HCT116 (cell line): ENCODE measurements at regions not wholly inside any gene's neighbourhood (a gene's known extent, or its start where the extent isn't known, plus 50 kb on each side); places are given as distances from the start of the nearest gene placed in this dataset.

ENCODE experiments used
- EZH2 ChIP-seq: fragments of 200-600 bp; sonication (generic); IDR thresholded peaks from 2 replicates; pipeline ENCODE4 v1.6.1; 2017; ENCODE audit warnings: antibody characterized with exemption, mixed run types
- POLR2AphosphoS5 ChIP-seq: IDR thresholded peaks from 2 replicates; pipeline ENCODE4 v1.6.1; 2011; ENCODE audit warnings: mild to moderate bottlenecking, low read depth, low read length, moderate library complexity
- TF ChIP-seq, protein P1 (sequence below): IDR thresholded peaks from 2 replicates; pipeline ENCODE4 v1.6.1; 2012
- TF ChIP-seq, protein P2 (sequence below), 3 experiments: fragments of 200-600 bp in 1 of 3; sonication (generic) in 1 of 3; IDR thresholded peaks in 2 of 3; conservative IDR thresholded peaks in 1 of 3; 2 replicates each; pipeline ENCODE4 v1.5.1; 2012 to 2017; ENCODE audit warnings: low read depth in 2 of 3, low read length in 2 of 3, antibody characterized with exemption in 1 of 3, borderline replicate concordance in 1 of 3, control low read depth in 1 of 3, mild to moderate bottlenecking in 1 of 3, mixed read lengths in 1 of 3, mixed run types in 1 of 3, moderate library complexity in 1 of 3; ENCODE audit not compliant: insufficient read depth in 1 of 3

DNA sequence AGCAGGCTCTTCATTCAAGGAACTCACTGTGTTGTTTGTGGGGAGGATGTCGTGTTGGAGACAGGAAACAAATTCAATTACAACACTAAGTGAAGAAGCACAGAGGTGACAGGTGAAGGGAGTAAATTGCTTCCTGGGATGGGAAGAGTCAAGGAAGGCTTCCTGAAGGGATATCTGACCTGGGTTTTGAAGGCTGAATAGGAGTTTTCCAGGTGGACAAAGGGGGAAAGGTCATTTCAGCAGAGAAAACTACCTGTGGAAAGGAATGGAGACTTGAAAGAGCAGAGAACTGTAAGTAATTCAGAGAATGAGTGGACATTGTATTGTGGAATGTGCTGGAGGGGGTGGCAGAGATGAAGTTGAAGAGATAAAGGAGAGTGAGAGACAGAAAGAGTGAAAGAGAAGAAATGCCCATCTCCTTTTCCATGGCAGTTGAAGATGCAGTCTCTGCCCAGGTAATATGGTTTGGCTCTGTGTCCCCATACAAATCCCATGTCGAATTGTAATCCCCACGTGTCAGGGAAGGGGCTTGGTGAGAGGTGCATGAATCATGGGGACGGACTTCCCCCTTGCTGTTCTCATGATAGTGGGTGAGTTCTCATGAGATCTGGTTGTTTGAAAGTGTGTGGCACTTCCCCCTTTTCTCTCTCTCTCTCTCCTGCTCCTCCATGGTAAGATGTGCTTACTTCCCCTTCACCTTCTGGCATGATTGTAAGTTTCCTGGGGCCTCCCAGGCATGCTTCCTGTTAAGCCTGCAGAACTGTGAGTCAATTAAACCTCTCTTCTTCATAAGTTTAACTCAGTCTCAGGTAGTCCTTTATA lies 205.7 kb upstream of the BCOR start:
- no peak for TF ChIP-seq EZH2
- TF ChIP-seq, protein P1, sequence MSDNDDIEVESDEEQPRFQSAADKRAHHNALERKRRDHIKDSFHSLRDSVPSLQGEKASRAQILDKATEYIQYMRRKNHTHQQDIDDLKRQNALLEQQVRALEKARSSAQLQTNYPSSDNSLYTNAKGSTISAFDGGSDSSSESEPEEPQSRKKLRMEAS = no peak
- TF ChIP-seq, protein P2, sequence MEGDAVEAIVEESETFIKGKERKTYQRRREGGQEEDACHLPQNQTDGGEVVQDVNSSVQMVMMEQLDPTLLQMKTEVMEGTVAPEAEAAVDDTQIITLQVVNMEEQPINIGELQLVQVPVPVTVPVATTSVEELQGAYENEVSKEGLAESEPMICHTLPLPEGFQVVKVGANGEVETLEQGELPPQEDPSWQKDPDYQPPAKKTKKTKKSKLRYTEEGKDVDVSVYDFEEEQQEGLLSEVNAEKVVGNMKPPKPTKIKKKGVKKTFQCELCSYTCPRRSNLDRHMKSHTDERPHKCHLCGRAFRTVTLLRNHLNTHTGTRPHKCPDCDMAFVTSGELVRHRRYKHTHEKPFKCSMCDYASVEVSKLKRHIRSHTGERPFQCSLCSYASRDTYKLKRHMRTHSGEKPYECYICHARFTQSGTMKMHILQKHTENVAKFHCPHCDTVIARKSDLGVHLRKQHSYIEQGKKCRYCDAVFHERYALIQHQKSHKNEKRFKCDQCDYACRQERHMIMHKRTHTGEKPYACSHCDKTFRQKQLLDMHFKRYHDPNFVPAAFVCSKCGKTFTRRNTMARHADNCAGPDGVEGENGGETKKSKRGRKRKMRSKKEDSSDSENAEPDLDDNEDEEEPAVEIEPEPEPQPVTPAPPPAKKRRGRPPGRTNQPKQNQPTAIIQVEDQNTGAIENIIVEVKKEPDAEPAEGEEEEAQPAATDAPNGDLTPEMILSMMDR (IDR thresholded peaks at IDR 0.05 in 2 of 3, conservative IDR thresholded peaks at IDR 0.05 in 1 of 3; ENCODE audit: borderline replicate concordance in 1 of 3, insufficient read depth in 1 of 3, low read depth in 2 of 3, low read length in 2 of 3) = no peak
- no peak for TF ChIP-seq POLR2AphosphoS5
